A673 (cell line): ENCODE measurements at regions not wholly inside any gene's neighbourhood (a gene's known extent, or its start where the extent isn't known, plus 50 kb on each side); places are given as distances from the start of the nearest gene placed in this dataset.

Source experiments
- CTCF ChIP-seq: fragments of 300-800, 200-600 bp; sonication (generic); conservative IDR thresholded peaks from 2 replicates; pipeline ENCODE4 v1.5.1; 2017; ENCODE audit warnings: low read depth, mild to moderate bottlenecking, antibody characterized with exemption, low read length, moderate library complexity, mixed read lengths
- EZH2 ChIP-seq: fragments of 200-600 bp; sonication (generic); IDR thresholded peaks from 2 replicates; pipeline ENCODE4 v1.6.1; 2017; ENCODE audit warnings: borderline replicate concordance, low read depth, mild to moderate bottlenecking, mixed read lengths, antibody characterized with exemption, low read length; ENCODE audit not compliant: poor library complexity, severe bottlenecking

- TF ChIP-seq CTCF (peak; percentile 51), EZH2 (no peak)
These were observed 232.5 kb upstream of the POF1B start for GRCh38 chrX:85611926-85612325.
